ENCODE measurements at regions not wholly inside any gene's neighbourhood (a gene's known extent, or its start where the extent isn't known, plus 50 kb on each side); places are given as distances from the start of the nearest gene placed in this dataset.

- TF ChIP-seq CTCF (IDR thresholded peaks at IDR 0.05; ENCODE audit: low read length) (no peak), EZH2 (IDR thresholded peaks at IDR 0.05; ENCODE audit: borderline replicate concordance, low read length) (no peak)
Measured at GRCh38 chr5:163659568-163659902, 154.1 kb downstream of the MAT2B start.
